ENCODE measurements at regions not wholly inside any gene's neighbourhood (a gene's known extent, or its start where the extent isn't known, plus 50 kb on each side); places are given as distances from the start of the nearest gene placed in this dataset.
"Not testable (repeated sequence)": the region's sequence is repeated elsewhere in the genome, so short reads cannot be mapped to it uniquely, and the experiment has no call there.

GRCh38 chr4:33477715-33478114 is 2757.5 kb downstream of the PCDH7 start:
- no peak for DNase-seq (ENCODE audit: extremely low read depth, low read depth)
- TF ChIP-seq CTCF (IDR thresholded peaks at IDR 0.05; ENCODE audit: low read depth, low read length, missing control alignments), result no peak

GRCh38 chr4:33482773-33483172 is 2761.5 kb downstream of the ARAP2 start:
- TF ChIP-seq CTCF (IDR thresholded peaks at IDR 0.05; ENCODE audit: low read depth, low read length, missing control alignments), result no peak
- H3K4me3 ChIP-seq (replicated peaks; ENCODE audit: low read depth, low read length), result no peak overlapping the region
- DNase-seq (ENCODE audit: extremely low read depth, low read depth), result no peak

More at GRCh38 chr4:33477715-33478114, 2757.5 kb downstream of the PCDH7 start:
- no peak overlapping the region for H3K4me3 ChIP-seq (replicated peaks; ENCODE audit: low read depth, low read length)

GRCh38 chr4:33485111-33485510 is 2759.2 kb downstream of the ARAP2 start:
- no peak overlapping the region for H3K4me3 ChIP-seq (replicated peaks; ENCODE audit: low read depth, low read length)
- TF ChIP-seq CTCF (IDR thresholded peaks at IDR 0.05; ENCODE audit: low read depth, low read length, missing control alignments), result no peak
- DNase-seq (ENCODE audit: extremely low read depth, low read depth), result no peak

GRCh38 chr4:33493231-33493630 is 2751.1 kb downstream of the ARAP2 start:
- no peak for TF ChIP-seq CTCF (IDR thresholded peaks at IDR 0.05; ENCODE audit: low read depth, low read length, missing control alignments)
- DNase-seq (ENCODE audit: extremely low read depth, low read depth), result no peak

GRCh38 chr4:33494150-33494549 is 2750.2 kb downstream of the ARAP2 start:
- no peak overlapping the region for H3K4me3 ChIP-seq (replicated peaks; ENCODE audit: low read depth, low read length)
- no peak for TF ChIP-seq CTCF (IDR thresholded peaks at IDR 0.05; ENCODE audit: low read depth, low read length, missing control alignments)
- no peak for DNase-seq (ENCODE audit: extremely low read depth, low read depth)

More at GRCh38 chr4:33493231-33493630, 2751.1 kb downstream of the ARAP2 start:
- no peak overlapping the region for H3K4me3 ChIP-seq (replicated peaks; ENCODE audit: low read depth, low read length)

GRCh38 chr4:33501587-33501986 is 2742.7 kb downstream of the ARAP2 start:
- not testable (repeated sequence) for DNase-seq (ENCODE audit: extremely low read depth, low read depth); H3K4me3 ChIP-seq (replicated peaks; ENCODE audit: low read depth, low read length)

GRCh38 chr4:33512397-33512796 is 2731.9 kb downstream of the ARAP2 start:
- no peak for TF ChIP-seq CTCF (IDR thresholded peaks at IDR 0.05; ENCODE audit: low read depth, low read length, missing control alignments)
- H3K4me3 ChIP-seq (replicated peaks; ENCODE audit: low read depth, low read length), result no peak overlapping the region

More at GRCh38 chr4:33512397-33512796, 2731.9 kb downstream of the ARAP2 start:
- DNase-seq (ENCODE audit: extremely low read depth, low read depth), result no peak

All from HFF-Myc (cell line).